ENCODE measurements at regions not wholly inside any gene's neighbourhood (a gene's known extent, or its start where the extent isn't known, plus 50 kb on each side); places are given as distances from the start of the nearest gene placed in this dataset.

- no peak for DNase-seq (ENCODE audit: low read depth)
Observed at GRCh38 chr2:16294791-16295190, 354.4 kb downstream of the MYCN start.

- DNase-seq (ENCODE audit: low read depth): no peak
Observed at GRCh38 chr2:16293871-16294270, 353.5 kb downstream of the MYCN start.

GRCh38 chr2:16293398-16293797 is 353.0 kb downstream of the MYCN start:
- no peak for DNase-seq (ENCODE audit: low read depth)

GRCh38 chr2:16291731-16292550 is 351.6 kb downstream of the MYCN start:
- no peak for DNase-seq (ENCODE audit: low read depth)

- no peak for DNase-seq (ENCODE audit: low read depth)
Observed at GRCh38 chr2:16291226-16291625, 350.9 kb downstream of the MYCN start.

GRCh38 chr2:16290311-16291020 is 350.1 kb downstream of the MYCN start:
- DNase-seq (ENCODE audit: low read depth): no peak

- DNase-seq (ENCODE audit: low read depth): no peak
Observed at GRCh38 chr2:16288371-16289112, 348.2 kb downstream of the MYCN start.

- no peak for DNase-seq (ENCODE audit: low read depth)
Observed at GRCh38 chr2:16287831-16288230, 347.5 kb downstream of the MYCN start.

- DNase-seq (ENCODE audit: low read depth): no peak
Observed at GRCh38 chr2:16287281-16287680, 346.9 kb downstream of the MYCN start.

- no peak for DNase-seq (ENCODE audit: low read depth)
Observed at GRCh38 chr2:16285813-16286510, 345.6 kb downstream of the MYCN start.

- DNase-seq (ENCODE audit: low read depth): no peak
Observed at GRCh38 chr2:16284941-16285625, 344.7 kb downstream of the MYCN start.

- DNase-seq (ENCODE audit: low read depth): no peak
Observed at GRCh38 chr2:16283071-16283850, 342.9 kb downstream of the MYCN start.

GRCh38 chr2:16282511-16282910 is 342.2 kb downstream of the MYCN start:
- no peak for DNase-seq (ENCODE audit: low read depth)

GRCh38 chr2:16281451-16282335 is 341.3 kb downstream of the MYCN start:
- no peak for DNase-seq (ENCODE audit: low read depth)

GRCh38 chr2:16280081-16280480 is 339.7 kb downstream of the MYCN start:
- no peak for DNase-seq (ENCODE audit: low read depth)

GRCh38 chr2:16279641-16280040 is 339.3 kb downstream of the MYCN start:
- no peak for DNase-seq (ENCODE audit: low read depth)

GRCh38 chr2:16279201-16279570 is 338.8 kb downstream of the MYCN start:
- no peak for DNase-seq (ENCODE audit: low read depth)

- DNase-seq (ENCODE audit: low read depth): no peak
Observed at GRCh38 chr2:16278421-16279200, 338.3 kb downstream of the MYCN start.

GRCh38 chr2:16277117-16277516 is 336.8 kb downstream of the MYCN start:
- no peak for DNase-seq (ENCODE audit: low read depth)
